Activated T-cell treated with anti-CD3 and anti-CD28 coated beads for 48 hours (primary cell): ENCODE measurements at regions not wholly inside any gene's neighbourhood (a gene's known extent, or its start where the extent isn't known, plus 50 kb on each side); places are given as distances from the start of the nearest gene placed in this dataset.
"Not testable (repeated sequence)": the region's sequence is repeated elsewhere in the genome, so short reads cannot be mapped to it uniquely, and the experiment has no call there.

Source experiments
- DNase-seq: peaks from one replicate; pipeline ENCODE4 v3.0.0-alpha.2; 2020; ENCODE audit warnings: low read depth

- not testable (repeated sequence) for DNase-seq
Measured at GRCh38 chr9:108031221-108031620, 541.7 kb upstream of the KLF4 start.

- DNase-seq: not testable (repeated sequence)
Measured at GRCh38 chr9:108026718-108027117, 537.1 kb upstream of the KLF4 start.

GRCh38 chr9:108024604-108025003 lies 535.0 kb upstream of the KLF4 start:
- no peak for DNase-seq

- no peak for DNase-seq
Measured at GRCh38 chr9:108022246-108022935, 532.8 kb upstream of the KLF4 start.

- no peak for DNase-seq
Measured at GRCh38 chr9:108021096-108021710, 531.6 kb upstream of the KLF4 start.

GRCh38 chr9:108019821-108020220 lies 530.3 kb upstream of the KLF4 start:
- DNase-seq: no peak

- DNase-seq: no peak
Measured at GRCh38 chr9:108017671-108018070, 528.1 kb upstream of the KLF4 start.

GRCh38 chr9:108016446-108016845 lies 526.9 kb upstream of the KLF4 start:
- DNase-seq: no peak

GRCh38 chr9:108015690-108016089 lies 526.1 kb upstream of the KLF4 start:
- DNase-seq: no peak

GRCh38 chr9:108014353-108014752 lies 524.8 kb upstream of the KLF4 start:
- DNase-seq: no peak

GRCh38 chr9:108012886-108013665 lies 523.5 kb upstream of the KLF4 start:
- DNase-seq: no peak

GRCh38 chr9:108012405-108012804 lies 522.8 kb upstream of the KLF4 start:
- DNase-seq: no peak

GRCh38 chr9:108003526-108003925 lies 514.0 kb upstream of the KLF4 start:
- DNase-seq: no peak

- DNase-seq: no peak
Measured at GRCh38 chr9:108002371-108002956, 512.9 kb upstream of the KLF4 start.

- DNase-seq: no peak
Measured at GRCh38 chr9:108001237-108001636, 511.7 kb upstream of the KLF4 start.

GRCh38 chr9:107999890-108000289 lies 510.3 kb upstream of the KLF4 start:
- DNase-seq: no peak

- DNase-seq: no peak
Measured at GRCh38 chr9:107999011-107999410, 509.4 kb upstream of the KLF4 start.

- DNase-seq: no peak
Measured at GRCh38 chr9:107994648-107995047, 505.1 kb upstream of the KLF4 start.

GRCh38 chr9:107992271-107992670 lies 502.7 kb upstream of the KLF4 start:
- DNase-seq: no peak

GRCh38 chr9:107991581-107991980 lies 502.0 kb upstream of the KLF4 start:
- no peak for DNase-seq

GRCh38 chr9:107989544-107989943 lies 500.0 kb upstream of the KLF4 start:
- DNase-seq: no peak

GRCh38 chr9:107989099-107989498 lies 499.5 kb upstream of the KLF4 start:
- DNase-seq: no peak

- DNase-seq: no peak
Measured at GRCh38 chr9:107984956-107985355, 495.4 kb upstream of the KLF4 start.
